ELF-1 (cell line): ENCODE measurements at regions not wholly inside any gene's neighbourhood (a gene's known extent, or its start where the extent isn't known, plus 50 kb on each side); places are given as distances from the start of the nearest gene placed in this dataset.
"Not testable (repeated sequence)": the region's sequence is repeated elsewhere in the genome, so short reads cannot be mapped to it uniquely, and the experiment has no call there.

ENCODE experiments used
- DNase-seq: peaks from one replicate; pipeline ENCODE4 v3.0.0-alpha.2; 2016; ENCODE audit warnings: low read depth, low spot score

- not testable (repeated sequence) for DNase-seq
Observed at GRCh38 chr21:6483645-6484044, 4037.7 kb upstream of the TPTE start.

DNA sequence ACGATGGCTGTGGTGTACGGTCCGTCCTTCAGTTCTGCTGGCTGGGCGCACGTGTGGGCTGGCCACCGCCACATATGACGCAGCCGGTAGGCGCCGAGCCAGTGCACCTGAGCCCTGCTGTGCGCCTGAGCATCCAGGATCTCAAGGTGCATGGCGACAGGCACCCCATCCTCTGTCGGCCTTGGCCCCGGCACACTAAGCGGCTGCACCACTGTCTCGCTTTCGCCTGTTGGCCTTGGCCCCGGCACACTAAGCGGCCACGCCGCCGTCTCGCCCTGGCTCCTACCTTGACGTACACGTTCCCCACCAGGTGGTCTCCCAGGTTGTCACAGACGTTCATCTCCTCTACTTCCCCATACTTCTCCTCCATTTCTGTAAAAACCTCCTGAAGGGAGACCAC, 4034.6 kb upstream of the TPTE start:
- DNase-seq = not testable (repeated sequence)

GRCh38 chr21:6492691-6493090, 4028.7 kb upstream of the TPTE start:
- DNase-seq = not testable (repeated sequence)

- not testable (repeated sequence) for DNase-seq
Observed at GRCh38 chr21:6493957-6494356, 4027.4 kb upstream of the TPTE start.

- DNase-seq = not testable (repeated sequence)
Observed at GRCh38 chr21:6496356-6496755, 4025.0 kb upstream of the TPTE start.

DNA sequence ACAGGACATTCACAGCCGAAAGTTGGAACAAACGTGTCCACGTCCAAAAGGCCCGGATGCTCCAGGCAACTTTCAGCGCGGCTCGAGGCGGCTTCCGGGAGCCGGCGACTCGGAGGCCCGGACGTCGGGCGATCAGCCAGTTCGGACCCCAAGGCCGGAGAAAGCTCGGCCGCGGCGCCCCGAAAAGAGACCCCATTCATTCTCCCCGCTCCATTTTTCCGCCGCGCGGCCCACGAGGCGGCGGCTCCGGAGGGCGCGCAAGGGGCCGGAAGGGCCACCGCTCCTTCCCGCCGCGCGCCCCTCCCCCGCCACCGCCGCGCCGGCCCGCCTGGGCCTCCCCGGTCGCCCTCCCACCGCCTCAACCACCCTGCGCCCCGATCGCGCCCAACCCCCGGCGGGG, 4022.7 kb upstream of the TPTE start:
- DNase-seq = not testable (repeated sequence)

DNA sequence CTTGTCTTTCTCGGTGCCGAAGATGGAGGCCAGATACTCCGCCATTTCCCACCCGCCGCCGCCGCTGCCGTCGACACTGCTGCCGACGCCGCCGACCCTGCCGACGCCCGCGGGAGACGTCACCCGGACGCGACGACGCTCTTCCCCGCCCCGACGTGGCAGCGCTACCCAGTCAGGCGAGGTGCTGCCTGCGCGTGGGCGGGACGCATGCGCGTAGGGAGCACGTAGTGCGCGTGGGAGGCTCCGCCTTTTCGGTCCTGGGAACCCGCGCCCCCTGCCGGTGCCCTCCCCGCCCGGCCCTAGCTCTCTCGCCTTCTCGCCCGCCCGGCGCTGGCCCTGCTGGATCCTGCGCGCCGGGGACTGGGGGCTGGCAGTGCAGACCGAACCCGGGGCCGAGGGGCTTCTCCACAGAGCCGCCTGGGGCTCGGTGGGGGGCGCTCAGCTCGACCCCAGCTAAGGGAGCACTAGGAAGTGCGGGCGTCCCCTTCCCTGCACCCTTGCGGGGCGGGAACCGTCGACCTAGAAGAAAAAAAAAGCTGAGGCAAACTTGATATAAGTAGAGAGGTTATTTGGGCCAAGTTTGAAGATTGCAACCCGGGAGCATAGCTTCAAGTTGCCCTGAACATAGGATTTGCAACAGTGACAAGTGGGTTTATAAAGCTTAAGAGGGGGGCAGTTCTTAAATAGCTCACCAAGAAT, 4022.1 kb upstream of the TPTE start:
- DNase-seq = not testable (repeated sequence)

DNA sequence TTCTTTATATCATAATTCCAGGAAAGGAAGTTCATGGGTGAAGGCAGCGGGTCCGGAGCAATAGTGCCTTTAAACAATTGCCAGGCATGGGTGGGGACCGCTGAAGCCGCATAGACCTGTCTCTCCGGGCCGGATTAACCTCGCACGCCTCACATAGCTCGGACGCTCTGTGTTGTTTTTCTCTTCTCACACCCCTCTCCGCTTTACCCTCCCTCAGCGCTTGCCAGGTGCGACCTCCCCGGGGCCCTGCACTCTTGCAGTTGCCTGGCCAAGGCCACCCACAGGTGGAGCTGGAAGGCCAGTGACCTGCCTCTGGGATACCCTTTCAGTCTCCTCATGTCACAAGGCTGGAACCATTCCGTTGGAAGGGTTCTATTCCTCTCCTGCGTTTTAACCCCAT, 4021.5 kb upstream of the TPTE start:
- DNase-seq = not testable (repeated sequence)

DNA sequence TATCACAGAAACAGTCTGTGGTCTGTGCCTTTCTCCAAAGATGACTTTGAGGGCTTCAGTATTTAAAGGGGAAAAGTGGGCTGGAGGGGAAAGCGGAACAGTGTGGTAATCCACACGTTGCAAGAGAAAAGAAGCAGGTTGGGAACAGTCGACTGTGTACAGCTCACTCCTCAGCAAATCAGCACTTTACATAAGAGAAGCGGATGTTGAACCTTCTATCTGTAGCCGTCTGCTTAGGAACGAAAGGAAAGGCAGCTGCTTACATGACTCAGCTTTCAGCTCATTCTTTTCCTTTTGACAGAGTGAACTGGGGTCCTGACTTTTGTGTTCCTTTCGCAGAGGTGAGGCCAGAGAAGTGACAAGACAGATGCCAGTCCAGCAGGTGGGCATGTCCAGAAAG, 4020.7 kb upstream of the TPTE start:
- DNase-seq = not testable (repeated sequence)

DNA sequence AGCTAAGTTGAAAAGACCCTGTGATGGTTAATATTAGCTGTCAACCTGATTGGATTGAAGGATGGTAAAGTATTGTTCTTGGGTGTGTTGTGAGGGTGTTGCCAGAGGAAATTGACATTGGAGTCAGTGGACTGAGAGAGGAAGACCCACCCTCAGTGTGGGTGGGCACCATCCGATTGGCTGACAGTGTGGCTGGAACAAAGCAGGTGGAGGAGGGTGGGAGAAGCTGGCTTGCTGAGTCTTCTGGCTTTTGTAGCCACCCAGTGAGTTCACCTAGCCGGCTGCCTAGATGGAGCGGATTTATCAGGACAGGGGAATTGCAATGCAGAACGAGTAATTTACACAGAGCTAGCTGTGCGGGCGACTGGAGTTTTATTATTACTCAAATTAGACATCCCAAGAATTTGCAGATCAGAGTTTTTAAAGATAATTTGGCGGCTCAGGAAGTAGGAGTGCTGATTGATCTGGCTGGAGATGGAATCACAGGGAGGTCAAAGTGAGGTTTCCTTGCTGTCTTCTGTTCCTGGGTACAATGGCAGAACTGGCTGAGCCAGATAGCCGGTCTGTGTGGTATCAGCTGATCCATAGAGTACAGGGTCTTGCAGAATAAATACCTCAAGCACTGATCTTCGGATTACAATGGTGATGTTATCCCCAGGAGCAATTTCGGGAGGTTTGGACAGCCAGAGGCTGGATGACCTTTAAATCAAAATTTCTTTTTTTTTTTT, 4015.1 kb upstream of the TPTE start:
- not testable (repeated sequence) for DNase-seq

GRCh38 chr21:6507632-6508031, 4013.8 kb upstream of the TPTE start:
- not testable (repeated sequence) for DNase-seq

DNA sequence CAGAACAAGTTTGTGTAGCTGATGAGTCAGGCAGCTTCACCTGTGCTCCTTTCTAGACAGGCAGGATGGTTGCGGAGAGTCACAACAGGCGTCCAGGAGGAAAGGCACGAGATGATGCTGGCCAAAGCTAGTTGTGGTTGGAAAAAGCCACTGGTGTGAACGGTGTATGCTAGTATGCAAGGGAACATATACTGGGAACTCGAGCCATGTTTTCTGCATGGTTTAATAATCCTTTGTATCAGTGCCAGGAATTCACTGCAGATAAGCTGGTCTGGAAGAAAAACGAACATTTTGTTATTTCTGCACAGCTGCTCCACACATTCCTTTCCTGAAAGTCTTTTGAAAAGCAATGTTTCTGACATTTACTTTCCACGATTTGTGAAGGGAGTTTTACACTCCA, 3999.6 kb upstream of the TPTE start:
- not testable (repeated sequence) for DNase-seq

- not testable (repeated sequence) for DNase-seq
Observed at GRCh38 chr21:6526213-6526612, 3995.2 kb upstream of the TPTE start.

DNA sequence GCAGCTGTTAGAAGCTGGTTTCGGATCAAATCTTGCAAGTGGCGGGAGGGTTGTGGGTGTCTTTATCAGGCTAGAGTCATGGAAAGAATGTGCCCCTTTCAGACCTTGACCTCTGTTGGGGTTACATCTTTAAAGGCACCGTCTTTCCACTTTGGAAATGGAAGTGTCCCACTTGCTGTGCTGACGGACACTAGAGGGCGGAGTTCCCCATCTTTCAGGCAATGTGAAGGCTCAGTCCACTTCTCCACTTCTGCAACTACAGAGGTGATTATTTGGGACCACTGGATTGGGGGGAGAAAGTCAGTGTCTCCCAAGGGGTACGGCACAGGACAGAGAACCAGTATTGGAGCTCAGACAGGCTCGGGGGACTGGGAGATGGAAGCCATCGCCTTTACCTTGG, 3990.7 kb upstream of the TPTE start:
- not testable (repeated sequence) for DNase-seq

GRCh38 chr21:6533261-6533660, 3988.1 kb upstream of the TPTE start:
- not testable (repeated sequence) for DNase-seq

GRCh38 chr21:6538320-6538719, 3983.1 kb upstream of the TPTE start:
- not testable (repeated sequence) for DNase-seq

- DNase-seq = not testable (repeated sequence)
Observed at GRCh38 chr21:6539688-6540087, 3981.7 kb upstream of the TPTE start.

GRCh38 chr21:6541036-6541435, 3980.3 kb upstream of the TPTE start:
- not testable (repeated sequence) for DNase-seq

GRCh38 chr21:6545288-6545687, 3976.1 kb upstream of the TPTE start:
- DNase-seq = not testable (repeated sequence)

DNA sequence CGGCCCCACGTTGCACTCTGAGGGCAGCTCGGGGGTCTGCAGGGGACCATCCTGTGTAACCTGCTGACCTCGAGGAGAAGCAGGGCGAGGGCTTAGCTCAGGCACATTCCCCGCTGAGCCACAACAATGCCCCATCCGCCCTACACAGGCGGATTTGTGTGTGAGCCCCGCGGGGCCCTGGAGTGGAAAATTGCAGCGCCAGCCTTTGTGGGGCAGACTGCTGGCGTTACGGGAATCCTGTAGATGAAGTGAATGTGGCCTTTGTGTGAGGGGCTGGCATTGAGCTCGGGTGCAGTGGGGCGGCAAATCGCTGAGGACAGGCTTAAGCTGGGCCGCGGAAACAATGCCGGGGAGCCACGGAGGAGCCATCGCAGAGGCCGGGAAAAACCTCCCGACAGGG, 3970.3 kb upstream of the TPTE start:
- DNase-seq = not testable (repeated sequence)

DNA sequence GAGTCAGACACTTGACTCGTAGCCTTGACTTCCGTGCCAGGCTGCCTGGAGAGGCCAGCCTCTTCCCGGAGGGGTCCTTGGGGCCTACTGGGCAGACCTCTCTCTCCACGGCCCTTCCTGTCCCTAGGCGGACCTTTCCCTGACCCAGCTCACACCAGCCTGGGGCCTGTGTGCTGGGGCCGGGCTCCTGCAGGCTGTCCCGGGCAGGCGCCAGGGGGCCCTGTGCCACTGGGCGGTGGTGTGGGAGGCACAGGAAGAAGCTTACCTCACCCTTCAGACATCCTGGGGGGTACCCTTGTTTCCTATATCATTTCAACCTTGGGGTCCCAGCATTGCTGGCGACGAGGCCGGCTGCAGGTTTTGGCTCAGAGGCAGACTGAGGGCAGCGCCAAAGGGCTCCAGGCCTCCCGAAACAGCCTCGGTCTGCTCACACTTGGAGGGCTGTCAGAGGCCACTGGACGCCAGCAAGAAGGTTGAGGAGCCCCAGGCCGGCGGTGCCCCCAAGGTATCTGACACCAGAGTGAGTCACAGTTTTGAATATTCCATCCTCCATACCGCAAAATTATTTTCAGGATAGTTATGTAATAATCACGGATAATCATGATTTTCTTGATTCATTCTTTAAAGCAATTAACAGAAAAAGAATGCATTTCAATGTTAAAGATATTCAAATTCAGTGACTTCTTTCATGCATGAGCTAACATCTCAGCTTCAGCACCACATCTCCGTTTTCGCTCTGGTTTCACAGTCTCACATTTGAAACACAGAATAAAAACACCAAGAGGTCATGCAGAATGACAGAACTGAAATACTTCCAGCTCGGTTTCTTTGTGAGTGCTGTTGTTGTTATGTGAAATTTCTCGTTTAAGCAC, 3967.6 kb upstream of the TPTE start:
- DNase-seq = not testable (repeated sequence)

DNA sequence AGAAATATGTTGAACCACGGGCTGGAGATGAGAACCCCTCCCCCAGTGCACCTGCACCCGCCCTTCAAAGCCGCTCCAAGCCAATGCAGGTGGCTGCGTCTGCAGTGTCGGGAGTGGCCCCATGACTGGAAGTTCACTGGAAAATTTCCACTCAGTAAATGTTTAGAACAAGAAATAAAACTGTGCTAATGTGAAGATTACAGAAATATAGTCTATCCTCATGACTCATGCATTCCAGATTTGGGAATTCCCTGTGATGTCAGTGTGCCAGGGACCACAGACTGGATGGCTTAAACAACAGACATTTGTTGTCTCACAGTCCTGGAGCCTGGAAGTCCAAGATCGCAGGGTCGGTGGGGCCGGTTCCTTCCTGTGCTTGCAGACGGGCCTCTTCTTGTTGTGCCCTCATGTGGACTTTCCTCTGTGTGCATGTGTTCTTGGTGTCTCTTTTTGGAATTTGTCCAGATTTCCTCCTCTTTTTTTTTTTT, 3967.0 kb upstream of the TPTE start:
- not testable (repeated sequence) for DNase-seq
